ENCODE measurements at regions not wholly inside any gene's neighbourhood (a gene's known extent, or its start where the extent isn't known, plus 50 kb on each side); places are given as distances from the start of the nearest gene placed in this dataset.

GRCh38 chr17:33982909-33983308 is 272.2 kb upstream of the CCL2 start:
- TF ChIP-seq CTCF (IDR thresholded peaks at IDR 0.05; ENCODE audit: low read depth, low read length): no peak
- no peak overlapping the region for H3K4me3 ChIP-seq (ENCODE audit: low read depth, low read length)
- no peak for DNase-seq (ENCODE audit: low read depth, low spot score)
- in situ Hi-C loops (cut with HindIII; ENCODE audit: low sequenced_read_pairs): no loop called here

GRCh38 chr17:33983824-33984574 is 271.1 kb upstream of the CCL2 start:
- H3K4me3 ChIP-seq (ENCODE audit: low read depth, low read length): no peak overlapping the region

DNA sequence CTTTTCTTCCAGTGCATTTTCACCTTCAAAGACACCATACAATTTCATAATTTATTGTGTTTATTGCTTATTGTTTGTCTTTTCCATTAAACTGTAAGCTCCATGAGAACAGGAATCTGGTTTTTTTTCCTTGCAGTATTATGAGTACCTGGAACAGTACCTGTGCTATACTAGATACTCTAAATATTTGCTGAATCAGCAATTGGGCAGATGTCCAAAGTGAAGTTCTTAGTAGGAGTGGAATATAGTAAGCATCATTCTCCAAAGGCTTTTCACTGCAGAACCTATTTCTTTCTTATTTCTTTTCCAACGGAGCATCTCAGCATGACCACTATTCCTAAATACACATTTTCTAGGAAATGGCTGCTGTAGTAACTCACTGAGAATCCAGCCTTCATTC is 269.0 kb upstream of the CCL2 start:
- TF ChIP-seq CTCF (IDR thresholded peaks at IDR 0.05; ENCODE audit: low read depth, low read length): no peak
- H3K4me3 ChIP-seq (ENCODE audit: low read depth, low read length): no peak overlapping the region
- DNase-seq (ENCODE audit: low read depth, low spot score): no peak
- in situ Hi-C loops (cut with HindIII; ENCODE audit: low sequenced_read_pairs): no loop called here

More at GRCh38 chr17:33983824-33984574, 271.1 kb upstream of the CCL2 start:
- TF ChIP-seq CTCF (IDR thresholded peaks at IDR 0.05; ENCODE audit: low read depth, low read length): no peak
- in situ Hi-C loops (cut with HindIII; ENCODE audit: low sequenced_read_pairs): no loop called here
- DNase-seq (ENCODE audit: low read depth, low spot score): no peak

- TF ChIP-seq CTCF (IDR thresholded peaks at IDR 0.05; ENCODE audit: low read depth, low read length): no peak
- DNase-seq (ENCODE audit: low read depth, low spot score): no peak
- H3K4me3 ChIP-seq (ENCODE audit: low read depth, low read length): no peak overlapping the region
- in situ Hi-C loops (cut with HindIII; ENCODE audit: low sequenced_read_pairs): no loop called here
These were observed 268.5 kb upstream of the CCL2 start for GRCh38 chr17:33986566-33986965.

DNA sequence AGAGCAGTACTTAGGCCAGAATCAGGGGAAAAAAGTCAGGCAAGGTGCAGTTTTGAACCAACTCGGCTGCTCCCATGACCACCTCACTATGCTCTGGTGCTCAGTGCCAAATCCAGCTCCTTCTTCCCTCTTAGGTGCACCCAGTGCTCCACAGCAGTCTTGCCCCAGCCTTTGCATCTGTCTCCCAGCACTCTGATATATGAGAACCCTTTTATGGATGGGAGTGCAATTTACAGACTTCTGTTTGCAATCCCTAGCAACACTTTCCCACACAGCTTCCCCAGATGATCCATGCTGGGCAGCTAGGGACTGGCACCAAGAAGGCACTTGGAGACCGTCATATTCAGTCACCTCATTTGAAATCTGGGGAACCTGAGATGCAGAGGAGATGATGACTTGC is 267.9 kb upstream of the CCL2 start:
- no peak overlapping the region for H3K4me3 ChIP-seq (ENCODE audit: low read depth, low read length)
- TF ChIP-seq CTCF (IDR thresholded peaks at IDR 0.05; ENCODE audit: low read depth, low read length): no peak
- in situ Hi-C loops (cut with HindIII; ENCODE audit: low sequenced_read_pairs): no loop called here
- no peak for DNase-seq (ENCODE audit: low read depth, low spot score)

DNA sequence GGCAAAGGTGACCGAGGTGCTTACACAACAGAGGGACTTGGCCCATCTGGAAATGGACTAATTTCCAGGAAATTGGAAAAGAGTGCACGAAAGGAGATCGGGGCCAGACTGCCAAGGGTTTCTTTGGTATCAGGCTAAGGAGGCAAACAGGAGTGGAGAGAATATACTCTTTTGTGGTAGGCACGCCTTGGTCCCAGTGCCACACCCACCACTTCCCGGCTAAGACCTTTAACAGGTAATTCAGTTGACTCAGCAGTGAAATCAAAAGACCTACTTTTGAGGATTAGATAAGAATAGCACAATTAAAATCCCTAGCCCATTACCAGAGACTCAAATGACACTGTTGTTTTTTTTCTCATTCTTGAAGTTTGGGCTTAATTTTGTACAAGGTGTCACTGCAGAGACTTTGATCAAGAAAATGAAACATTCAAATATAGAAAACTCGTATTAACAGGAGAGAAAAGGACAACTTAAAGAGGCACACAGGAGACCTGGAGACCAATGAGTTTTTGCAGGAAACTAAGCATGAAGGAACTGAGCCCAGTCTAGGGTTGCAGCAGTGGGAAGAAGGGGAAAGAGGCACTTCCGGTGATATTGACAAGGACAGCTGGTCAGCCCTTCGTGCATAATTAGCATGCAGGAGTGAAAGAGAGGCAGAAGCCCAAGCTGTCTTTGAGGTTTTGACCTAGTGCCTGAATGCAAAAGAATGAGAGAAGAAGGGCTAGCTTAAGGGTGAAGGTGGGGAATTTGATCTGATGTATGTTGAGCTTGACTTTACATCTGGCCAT is 265.5 kb upstream of the CCL2 start:
- TF ChIP-seq CTCF (IDR thresholded peaks at IDR 0.05; ENCODE audit: low read depth, low read length): no peak
- in situ Hi-C loops (cut with HindIII; ENCODE audit: low sequenced_read_pairs): no loop called here
- no peak overlapping the region for H3K4me3 ChIP-seq (ENCODE audit: low read depth, low read length)
- DNase-seq (ENCODE audit: low read depth, low spot score): no peak
